H1 (cell line): ENCODE measurements at regions not wholly inside any gene's neighbourhood (a gene's known extent, or its start where the extent isn't known, plus 50 kb on each side); places are given as distances from the start of the nearest gene placed in this dataset.
A peak's percentile ranks its signal among the peaks of the same experiment; 100 is the strongest.

Experiments used
- CTCF ChIA-PET: fragments of 300-600 bp; sonication (Branson Sonifier 250); formaldehyde crosslinking; loops from one replicate; lab custom pipeline; 2021; ENCODE audit not compliant: partially characterized antibody; lab: Charles Lee
- POLR2A ChIA-PET: fragments of 300-600 bp; sonication (Branson Sonifier 250); formaldehyde crosslinking; loops from one replicate; lab custom pipeline; 2021; ENCODE audit warnings: inconsistent platforms; ENCODE audit not compliant: partially characterized antibody; lab: Charles Lee
- DNase-seq, 2 experiments: peaks; one replicate each; pipeline versions ENCODE4 v3.0.0 to v3.0.0-alpha.2; 2010 to 2022; ENCODE audit warnings: low spot score in 2 of 2, low read depth in 1 of 2, mixed read lengths in 1 of 2
- FAIRE-seq: peaks from 2 replicates; lab custom pipeline; 2011; peaks lifted over from hg19 to GRCh38; lab: Jason Lieb, UNC
- H2AFZ ChIP-seq: 2 replicates; pipeline ENCODE4 v1.8.1; 2012; ENCODE audit warnings: low read length, inconsistent platforms
- H2AK5ac ChIP-seq: 2 replicates; pipeline ENCODE4 v1.6.1; 2013; ENCODE audit warnings: low read depth, low read length
- H2BK120ac ChIP-seq: replicated peaks from 2 replicates; pipeline ENCODE3; 2013; ENCODE audit warnings: low read depth, low read length, inconsistent platforms
- H2BK12ac ChIP-seq: 2 replicates; pipeline ENCODE4 v1.6.1; 2013; ENCODE audit warnings: low read depth, low read length
- H2BK15ac ChIP-seq: 2 replicates; pipeline ENCODE4 v1.6.1; 2013; ENCODE audit warnings: low read length
- H2BK20ac ChIP-seq: 2 replicates; pipeline ENCODE4 v1.6.1; 2013; ENCODE audit warnings: low read length
- H2BK5ac ChIP-seq: 2 replicates; pipeline ENCODE4 v1.6.1; 2013; ENCODE audit warnings: low read depth, low read length
- H3K14ac ChIP-seq: 2 replicates; pipeline ENCODE4 v1.6.1; 2013; ENCODE audit warnings: inconsistent platforms; ENCODE audit not compliant: insufficient read length
- H3K18ac ChIP-seq: 2 replicates; pipeline ENCODE4 v1.6.1; 2013; ENCODE audit warnings: low read length; ENCODE audit errors: extremely low read depth
- H3K23ac ChIP-seq: 2 replicates; pipeline ENCODE4 v1.6.1; 2013; ENCODE audit warnings: inconsistent platforms; ENCODE audit not compliant: insufficient read length
- H3K23me2 ChIP-seq: 2 replicates; pipeline ENCODE4 v1.6.1; 2013; ENCODE audit warnings: low read depth, low read length
- H3K27ac ChIP-seq: 2 replicates; pipeline ENCODE4 v1.6.1; 2011; ENCODE audit warnings: low read depth, low read length, inconsistent platforms
- H3K27me3 ChIP-seq, 4 experiments: replicated peaks in 1 of 4; 1 replicate in 1 of 4; 2 replicates in 3 of 4; pipeline versions ENCODE4 v1.6.1 to v1.8.1; 2011 to 2013; ENCODE audit warnings: low read length in 3 of 4, mild to moderate bottlenecking in 3 of 4, inconsistent platforms in 2 of 4, mixed read lengths in 2 of 4, moderate library complexity in 1 of 4; ENCODE audit not compliant: control insufficient read depth in 3 of 4, insufficient read depth in 3 of 4; ENCODE audit errors: extremely low read depth in 1 of 4
- H3K36me3 ChIP-seq, 4 experiments: 2 replicates each; pipeline versions ENCODE4 v1.6.1 to v1.8.1; 2011 to 2013; ENCODE audit warnings: mild to moderate bottlenecking in 4 of 4, low read length in 3 of 4, moderate library complexity in 2 of 4, control low read depth in 1 of 4, inconsistent platforms in 1 of 4; ENCODE audit not compliant: insufficient read depth in 4 of 4, control insufficient read depth in 2 of 4
- H3K4ac ChIP-seq: replicated peaks from 2 replicates; pipeline ENCODE3; 2013; ENCODE audit warnings: low read length, low read depth, mixed read lengths, inconsistent platforms; ENCODE audit not compliant: insufficient read length
- H3K4me1 ChIP-seq, 4 experiments: replicated peaks in 1 of 4; 1 replicate in 1 of 4; 2 replicates in 3 of 4; pipeline versions ENCODE4 v1.6.1 to v1.8.1; 2011 to 2013; ENCODE audit warnings: low read length in 3 of 4, inconsistent platforms in 2 of 4, mixed read lengths in 1 of 4; ENCODE audit not compliant: insufficient read depth in 4 of 4, control insufficient read depth in 3 of 4
- H3K4me2 ChIP-seq, 2 experiments: 2 replicates each; pipeline versions ENCODE4 v1.6.1 to v1.8.1; 2011 to 2013; ENCODE audit warnings: low read depth in 2 of 2, low read length in 2 of 2, control low read depth in 1 of 2, inconsistent platforms in 1 of 2, mild to moderate bottlenecking in 1 of 2; ENCODE audit not compliant: insufficient read depth in 1 of 2
- H3K4me3 ChIP-seq, 4 experiments: fragments of 200-600, 300-600 bp in 1 of 4; sonication (generic), shearing (Covaris generic), sonication (Bioruptor Twin) in 1 of 4; 2 replicates each; pipeline versions ENCODE4 v1.5.1 to v1.8.1; 2011 to 2016; ENCODE audit warnings: low read length in 4 of 4, low read depth in 3 of 4, control low read depth in 2 of 4, inconsistent platforms in 2 of 4, mild to moderate bottlenecking in 2 of 4, mixed read lengths in 1 of 4, moderate library complexity in 1 of 4; ENCODE audit not compliant: insufficient read depth in 2 of 4; ENCODE audit errors: extremely low read depth in 1 of 4
- H3K56ac ChIP-seq: replicated peaks from 2 replicates; pipeline ENCODE3; 2013; ENCODE audit warnings: low read depth, mild to moderate bottlenecking, mixed read lengths, low read length, inconsistent platforms; ENCODE audit not compliant: insufficient read length
- H3K79me1 ChIP-seq: 2 replicates; pipeline ENCODE4 v1.6.1; 2013; ENCODE audit warnings: low read depth, low read length, control low read depth
- H3K79me2 ChIP-seq, 2 experiments: 2 replicates each; pipeline versions ENCODE4 v1.6.1 to v1.8.1; 2012 to 2013; ENCODE audit warnings: low read length in 2 of 2, mild to moderate bottlenecking in 2 of 2, inconsistent platforms in 1 of 2; ENCODE audit not compliant: insufficient read depth in 2 of 2, control insufficient read depth in 1 of 2
- H3K9ac ChIP-seq, 4 experiments: replicated peaks in 1 of 4; 1 replicate in 1 of 4; 2 replicates in 3 of 4; pipeline versions ENCODE4 v1.6.1 to v1.8.1; 2011 to 2013; ENCODE audit warnings: low read depth in 3 of 4, low read length in 3 of 4, control low read depth in 2 of 4, mild to moderate bottlenecking in 2 of 4, moderate library complexity in 2 of 4, inconsistent platforms in 1 of 4; ENCODE audit errors: extremely low read depth in 1 of 4
- H3K9me3 ChIP-seq, 2 experiments: 2 replicates each; pipeline versions ENCODE4 v1.6.1 to v1.8.1; 2012 to 2013; ENCODE audit warnings: mild to moderate bottlenecking in 2 of 2, moderate library complexity in 2 of 2, control low read depth in 1 of 2, inconsistent platforms in 1 of 2, low read depth in 1 of 2, low read length in 1 of 2, mixed read lengths in 1 of 2; ENCODE audit not compliant: insufficient read depth in 2 of 2
- H4K20me1 ChIP-seq, 2 experiments: replicated peaks in 1 of 2; 2 replicates each; pipeline versions ENCODE3 to v1.8.1; 2011 to 2013; ENCODE audit warnings: inconsistent platforms in 2 of 2, low read length in 2 of 2, mild to moderate bottlenecking in 1 of 2; ENCODE audit not compliant: insufficient read depth in 2 of 2, control insufficient read depth in 1 of 2
- H4K5ac ChIP-seq: 2 replicates; pipeline ENCODE4 v1.6.1; 2013; ENCODE audit warnings: low read length, low read depth, mixed read lengths, inconsistent platforms; ENCODE audit not compliant: insufficient read length
- H4K8ac ChIP-seq: 2 replicates; pipeline ENCODE4 v1.8.0; 2013; ENCODE audit warnings: mild to moderate bottlenecking, moderate library complexity, low read length, inconsistent platforms; ENCODE audit not compliant: insufficient read depth; ENCODE audit errors: extremely low read depth
- H4K91ac ChIP-seq: replicated peaks from 2 replicates; pipeline ENCODE3; 2013; ENCODE audit warnings: low read length, mixed read lengths, inconsistent platforms; ENCODE audit not compliant: insufficient read length
- ASH2L ChIP-seq: fragments of 200-600, 300-600 bp; sonication (generic); IDR thresholded peaks from one replicate; pipeline ENCODE4 v1.7.1; 2017; ENCODE audit warnings: low read length
- BRCA1 ChIP-seq: IDR thresholded peaks from 2 replicates; pipeline ENCODE4 v1.6.1; 2012; ENCODE audit warnings: low read depth, low read length, improper control_type of control experiment
- EZH2 ChIP-seq: fragments of 200-600 bp; sonication (generic); IDR thresholded peaks from 2 replicates; pipeline ENCODE4 v1.7.1; 2012; ENCODE audit warnings: low read depth, mild to moderate bottlenecking, moderate library complexity, low read length, inconsistent platforms; ENCODE audit not compliant: severe bottlenecking
- NANOG ChIP-seq: IDR thresholded peaks from 2 replicates; pipeline ENCODE4 v1.6.1; 2011; ENCODE audit warnings: low read length, low read depth, mild to moderate bottlenecking, inconsistent platforms; ENCODE audit not compliant: insufficient read depth, poor library complexity, severe bottlenecking
- PHF8 ChIP-seq: fragments of 200-600 bp; sonication (generic); conservative IDR thresholded peaks from 2 replicates; pipeline ENCODE4 v1.7.1; 2012; ENCODE audit warnings: low read depth, mild to moderate bottlenecking, inconsistent platforms, low read length, moderate library complexity
- RBBP5 ChIP-seq: IDR thresholded peaks from 2 replicates; pipeline ENCODE4 v1.7.1; 2012; ENCODE audit warnings: low read depth, mild to moderate bottlenecking, inconsistent platforms, low read length, moderate library complexity, borderline replicate concordance
- RXRA ChIP-seq: IDR thresholded peaks from 2 replicates; pipeline ENCODE4 v1.6.1; 2011; ENCODE audit warnings: low read depth, mild to moderate bottlenecking, low read length, moderate library complexity; ENCODE audit not compliant: insufficient read depth
- SIX5 ChIP-seq: IDR thresholded peaks from 2 replicates; pipeline ENCODE4 v1.6.1; 2011; ENCODE audit warnings: mild to moderate bottlenecking, low read depth, low read length
- TAF7 ChIP-seq: optimal IDR thresholded peaks from 2 replicates; pipeline ENCODE3; 2011; ENCODE audit warnings: low read depth, mild to moderate bottlenecking, inconsistent platforms, low read length, moderate library complexity, borderline replicate concordance
- WGBS, 2 experiments: shearing (Covaris generic) in 1 of 2; methylation state at CpG; one replicate each; pipeline versions ENCODE4 v1.1.6 to v1.1.7; 2013 to 2015; ENCODE audit warnings: low lambda C conversion rate in 2 of 2, mixed read lengths in 2 of 2, inconsistent platforms in 1 of 2, low coverage in 1 of 2, missing lambda C conversion rate in 1 of 2; ENCODE audit not compliant: insufficient replicate concordance in 2 of 2, insufficient coverage in 1 of 2, insufficient read length in 1 of 2; ENCODE audit errors: extremely low coverage in 1 of 2, missing lambda C conversion rate in 1 of 2; 5-methylcytosine and 5-hydroxymethylcytosine counted together
- TF ChIP-seq, protein P1 (sequence below): IDR thresholded peaks from 2 replicates; pipeline ENCODE4 v1.6.1; 2011; ENCODE audit warnings: low read depth, mild to moderate bottlenecking, low read length; ENCODE audit not compliant: insufficient read depth

DNA sequence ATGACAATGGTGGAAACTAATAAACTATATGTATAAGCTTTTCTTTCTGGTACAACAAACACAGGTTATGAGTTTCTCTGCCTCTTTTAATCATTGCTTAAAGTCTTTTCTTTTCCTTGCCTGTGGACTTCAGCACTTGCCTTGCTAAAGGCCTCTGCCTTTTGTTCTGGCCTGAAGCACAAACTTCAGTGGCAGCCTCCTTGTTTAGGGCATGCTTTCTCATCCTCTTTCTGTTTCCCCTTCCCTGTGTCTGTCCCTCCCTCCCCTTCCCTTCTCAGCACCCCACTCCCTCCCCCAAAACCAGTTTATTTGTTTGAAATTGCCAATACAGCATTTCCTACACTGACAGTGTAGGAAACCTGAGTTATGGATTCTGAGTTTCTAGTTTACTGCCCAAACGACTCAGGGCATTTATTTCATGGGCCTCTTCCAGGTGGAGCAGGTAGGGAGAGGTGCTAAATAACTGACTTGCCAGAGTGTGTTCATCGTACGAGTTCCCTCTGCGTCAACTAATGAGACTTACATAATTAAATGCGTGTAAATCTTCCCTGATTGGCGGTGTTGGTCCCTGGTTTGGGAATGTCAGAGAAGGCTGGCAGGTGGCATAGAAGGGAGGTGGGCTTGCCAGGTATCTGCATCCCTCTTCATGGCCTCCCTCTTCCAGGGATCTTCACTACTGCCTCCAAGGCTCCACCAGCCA, 311.0 kb downstream of the FBXW7 start:
- 92% methylated on average over 6 of the region's 6 CpGs; no CpG with 5 or more reads in 1 of the 2 experiments for WGBS, 2 experiments
- H4K20me1 ChIP-seq: no peaks in the 10 kb centered on the region

More for the DNA sequence above, 311.0 kb downstream of the FBXW7 start:
- H3K4ac ChIP-seq: no peak overlapping the region
- H3K18ac ChIP-seq: no peak overlapping the region
- H2BK20ac ChIP-seq: no peak overlapping the region
- no peak overlapping the region for H3K4me2 ChIP-seq
- no peak overlapping the region for H4K91ac ChIP-seq
- no peak overlapping the region for H2BK120ac ChIP-seq
- H3K14ac ChIP-seq: no peak overlapping the region
- H4K8ac ChIP-seq: no peak overlapping the region; the same call in 1 of the 2 replicates
- no peak overlapping the region for H2BK15ac ChIP-seq
- TF ChIP-seq SIX5: no peak
- TF ChIP-seq RBBP5: no peak
- no peak for TF ChIP-seq TAF7
- no peak for TF ChIP-seq BRCA1
- no peak for TF ChIP-seq PHF8
- TF ChIP-seq ASH2L: no peak
- TF ChIP-seq RXRA: no peak
- TF ChIP-seq NANOG: no peak
- TF ChIP-seq EZH2: no peak
- TF ChIP-seq, protein P1, sequence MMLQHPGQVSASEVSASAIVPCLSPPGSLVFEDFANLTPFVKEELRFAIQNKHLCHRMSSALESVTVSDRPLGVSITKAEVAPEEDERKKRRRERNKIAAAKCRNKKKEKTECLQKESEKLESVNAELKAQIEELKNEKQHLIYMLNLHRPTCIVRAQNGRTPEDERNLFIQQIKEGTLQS: no peak
- H3K36me3 ChIP-seq: no peaks in the 10 kb centered on the region
- H3K9me3 ChIP-seq: peaks cover 0 to 4% of the 10 kb centered on the region in 2 experiments; a peak in 1 of 4 replicates
- H3K79me2 ChIP-seq: no peaks in the 10 kb centered on the region
- H3K27me3 ChIP-seq: no peaks in the 10 kb centered on the region
- no peak overlapping the region for H2AK5ac ChIP-seq
- no peaks in the 10 kb centered on the region for H3K23me2 ChIP-seq
- CTCF ChIA-PET: interaction anchor here (0.6 to 2.2 kb wide), 2 partner anchors 13 to 131 kb away, joined by 3 to 6 read pairs; no protein-coding TSS in a partner anchor
- H3K56ac ChIP-seq: no peak overlapping the region
- no peak overlapping the region for H3K4me3 ChIP-seq
- FAIRE-seq (no peak), DNase-seq (no peak)
- POLR2A ChIA-PET: no interaction called here
- H3K4me1 ChIP-seq: peaks cover 2 to 6% (median 3%) of the 10 kb centered on the region in 4 experiments; a peak in 3 of 7 replicates
- no peak overlapping the region for H3K23ac ChIP-seq
- H4K5ac ChIP-seq: no peak overlapping the region
- no peak overlapping the region for H2BK12ac ChIP-seq
- H2AFZ ChIP-seq: 0 out of 2 replicates have a peak overlapping the region, but pooled peaks have one; percentile 47
- no peak overlapping the region for H2BK5ac ChIP-seq
- H3K79me1 ChIP-seq: no peaks in the 10 kb centered on the region
- H3K27ac ChIP-seq: no peak overlapping the region
- no peak overlapping the region for H3K9ac ChIP-seq
